ENCODE measurements at regions not wholly inside any gene's neighbourhood (a gene's known extent, or its start where the extent isn't known, plus 50 kb on each side); places are given as distances from the start of the nearest gene placed in this dataset.

GRCh38 chr1:199716729-199717128 is 310.8 kb upstream of the NR5A2 start:
- Histone ChIP-seq H3K36me3 (no peaks in the 10 kb centered on the region), H3K27ac (no peak overlapping the region), H3K4me3 (no peak overlapping the region), H3K9me3 (no peaks in the 10 kb centered on the region), H3K4me1 (no peaks in the 10 kb centered on the region), H3K27me3 (no peaks in the 10 kb centered on the region)
- DNase-seq, result no peak
- no peak for TF ChIP-seq POLR2A (IDR thresholded peaks at IDR 0.05)
- TF ChIP-seq CTCF (IDR thresholded peaks at IDR 0.05), result no peak

GRCh38 chr1:199719156-199719842 is 308.2 kb upstream of the NR5A2 start:
- no peaks in the 10 kb centered on the region for H3K9me3 ChIP-seq
- no peaks in the 10 kb centered on the region for H3K36me3 ChIP-seq
- H3K27ac ChIP-seq, result no peak overlapping the region
- no peak for TF ChIP-seq POLR2A (IDR thresholded peaks at IDR 0.05)
- no peak for TF ChIP-seq CTCF (IDR thresholded peaks at IDR 0.05)
- H3K27me3 ChIP-seq, result no peaks in the 10 kb centered on the region
- no peak for DNase-seq
- H3K4me1 ChIP-seq, result no peaks in the 10 kb centered on the region
- no peak overlapping the region for H3K4me3 ChIP-seq

GRCh38 chr1:199720496-199720895 is 307.0 kb upstream of the NR5A2 start:
- H3K4me3 ChIP-seq, result no peak overlapping the region
- no peaks in the 10 kb centered on the region for H3K36me3 ChIP-seq
- DNase-seq, result no peak
- H3K9me3 ChIP-seq, result no peaks in the 10 kb centered on the region
- H3K27ac ChIP-seq, result no peak overlapping the region
- no peaks in the 10 kb centered on the region for H3K4me1 ChIP-seq
- no peak for TF ChIP-seq POLR2A (IDR thresholded peaks at IDR 0.05)
- TF ChIP-seq CTCF (IDR thresholded peaks at IDR 0.05), result no peak
- H3K27me3 ChIP-seq, result no peaks in the 10 kb centered on the region

- TF ChIP-seq POLR2A (IDR thresholded peaks at IDR 0.05) (no peak), CTCF (IDR thresholded peaks at IDR 0.05) (no peak)
- Histone ChIP-seq H3K36me3 (no peaks in the 10 kb centered on the region), H3K4me1 (no peaks in the 10 kb centered on the region), H3K4me3 (no peak overlapping the region), H3K9me3 (no peaks in the 10 kb centered on the region), H3K27ac (no peak overlapping the region), H3K27me3 (no peaks in the 10 kb centered on the region)
- DNase-seq, result no peak
Measured at GRCh38 chr1:199721001-199721400, 306.5 kb upstream of the NR5A2 start.

- Histone ChIP-seq H3K36me3 (no peaks in the 10 kb centered on the region), H3K4me1 (no peaks in the 10 kb centered on the region), H3K27ac (no peak overlapping the region), H3K27me3 (no peaks in the 10 kb centered on the region), H3K9me3 (no peaks in the 10 kb centered on the region), H3K4me3 (no peak overlapping the region)
- TF ChIP-seq POLR2A (IDR thresholded peaks at IDR 0.05) (no peak), CTCF (IDR thresholded peaks at IDR 0.05) (no peak)
- no peak for DNase-seq
Measured at GRCh38 chr1:199723250-199723956, 304.1 kb upstream of the NR5A2 start.

Measured in Peyer's patch (tissue), 4 donors.